8988T (cell line): ENCODE measurements at regions not wholly inside any gene's neighbourhood (a gene's known extent, or its start where the extent isn't known, plus 50 kb on each side); places are given as distances from the start of the nearest gene placed in this dataset.
"Not testable (repeated sequence)": the region's sequence is repeated elsewhere in the genome, so short reads cannot be mapped to it uniquely, and the experiment has no call there.

Source experiments
- DNase-seq: peaks from one replicate; pipeline ENCODE4 v3.0.0; 2011

DNA sequence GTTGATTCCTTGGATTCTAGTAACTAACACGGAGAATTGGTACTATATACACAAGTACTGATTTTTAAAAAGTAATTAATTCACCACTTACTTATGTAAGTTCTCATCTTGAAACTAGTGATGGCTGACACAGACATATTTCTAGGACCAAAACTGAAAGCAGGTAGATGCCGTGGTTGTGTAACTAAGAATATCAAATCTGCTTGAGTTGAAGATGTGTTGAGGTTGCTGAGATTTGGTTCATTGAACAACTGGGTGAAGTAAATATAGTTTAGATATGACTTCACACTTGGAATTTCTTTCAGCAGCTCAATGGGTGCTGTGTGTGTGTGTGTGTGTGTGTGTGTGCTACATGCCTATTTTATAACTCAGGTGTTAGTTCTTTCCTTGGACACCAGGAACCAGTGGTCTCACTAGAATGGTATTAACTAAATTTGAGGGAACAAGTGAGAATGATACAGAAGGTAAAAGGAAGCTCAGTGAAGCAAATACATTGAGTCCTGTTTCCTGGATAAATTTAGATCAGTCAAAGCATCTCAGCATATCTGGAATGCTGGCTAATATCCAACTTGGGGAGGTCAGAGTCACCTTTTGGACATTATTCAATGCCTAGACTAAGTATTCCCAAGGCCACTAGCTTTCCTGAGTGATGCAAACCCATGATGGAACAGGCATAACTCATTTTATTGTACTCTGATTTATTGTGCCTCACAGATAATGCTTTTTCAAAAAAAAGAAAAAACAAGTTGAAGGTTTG lies 110.7 kb upstream of the ZEB2 start:
- no peak for DNase-seq

DNA sequence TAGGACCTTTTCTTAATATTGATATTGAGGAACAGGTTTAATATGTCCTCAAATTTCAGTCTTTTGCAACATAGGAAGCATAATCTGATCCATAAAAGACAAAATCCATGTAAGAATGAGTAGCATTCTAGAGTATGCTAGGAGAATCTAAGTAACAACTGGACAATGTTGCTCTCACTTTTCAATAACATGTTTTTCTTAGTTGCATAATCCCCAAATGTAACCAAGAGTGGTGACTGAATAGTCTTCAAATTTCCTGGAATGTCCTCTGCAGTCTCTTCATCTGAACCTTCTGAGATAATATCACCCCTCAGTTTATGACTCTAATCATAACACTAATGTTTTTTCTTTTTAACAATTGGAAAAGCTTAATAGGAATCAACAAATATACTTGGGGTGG lies 110.0 kb upstream of the ZEB2 start:
- no peak for DNase-seq

DNA sequence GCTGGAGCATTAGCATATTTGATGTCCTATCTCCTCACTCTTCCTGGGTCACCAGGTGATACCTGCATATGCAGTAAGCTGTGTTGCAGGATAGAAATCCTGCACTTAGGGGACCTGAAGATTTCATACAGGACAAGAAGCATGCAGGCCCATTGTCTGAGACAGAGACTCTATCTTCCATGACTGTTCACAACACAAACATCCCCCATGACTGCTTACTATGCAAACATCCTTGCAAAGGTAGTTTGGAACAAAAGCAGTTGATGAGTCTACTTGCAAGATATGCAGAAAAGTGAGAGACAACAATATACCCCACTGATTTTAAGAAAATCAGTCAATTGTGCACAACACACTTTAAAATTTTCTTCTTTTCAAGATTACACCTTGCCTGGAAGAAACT lies 108.6 kb upstream of the ZEB2 start:
- no peak for DNase-seq

DNA sequence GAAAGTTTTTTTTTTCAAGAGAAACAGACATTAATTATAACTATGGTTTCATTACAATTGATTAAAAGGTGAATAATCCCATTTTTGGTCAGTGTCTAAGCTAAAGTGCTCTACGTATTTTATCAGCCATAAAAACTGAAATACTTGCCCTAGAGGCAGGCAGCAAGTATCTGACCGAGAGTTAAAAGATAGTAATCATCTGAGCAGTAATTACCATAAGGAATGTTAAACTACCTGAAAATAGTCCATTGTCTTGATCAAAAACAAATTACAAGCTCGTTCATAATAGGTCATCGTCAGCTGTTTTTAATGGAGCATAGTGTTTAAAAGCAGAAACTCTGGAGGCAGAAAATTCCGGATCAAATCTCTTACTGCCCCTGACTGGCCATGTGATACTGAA lies 105.7 kb upstream of the ZEB2 start:
- DNase-seq: no peak

DNA sequence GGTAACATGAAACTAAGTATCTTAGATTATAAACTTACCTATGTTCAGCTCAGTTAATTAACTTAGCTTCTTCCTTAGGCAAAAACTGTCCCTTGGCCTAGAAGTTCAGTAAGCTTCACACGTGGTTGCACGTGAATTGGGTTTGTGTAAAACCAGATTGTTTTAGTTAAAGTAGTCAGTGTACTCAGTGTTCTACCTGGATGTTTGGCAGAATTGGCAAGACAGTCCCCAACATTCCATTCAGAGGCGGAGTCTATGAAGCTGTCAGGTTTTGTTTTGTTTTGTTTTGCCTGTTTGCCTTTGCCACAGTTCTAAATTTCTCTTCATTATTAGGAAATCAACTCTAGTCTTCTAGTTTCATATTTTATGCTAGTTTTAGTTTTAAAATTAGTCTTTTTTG lies 105.3 kb upstream of the ZEB2 start:
- DNase-seq: no peak

DNA sequence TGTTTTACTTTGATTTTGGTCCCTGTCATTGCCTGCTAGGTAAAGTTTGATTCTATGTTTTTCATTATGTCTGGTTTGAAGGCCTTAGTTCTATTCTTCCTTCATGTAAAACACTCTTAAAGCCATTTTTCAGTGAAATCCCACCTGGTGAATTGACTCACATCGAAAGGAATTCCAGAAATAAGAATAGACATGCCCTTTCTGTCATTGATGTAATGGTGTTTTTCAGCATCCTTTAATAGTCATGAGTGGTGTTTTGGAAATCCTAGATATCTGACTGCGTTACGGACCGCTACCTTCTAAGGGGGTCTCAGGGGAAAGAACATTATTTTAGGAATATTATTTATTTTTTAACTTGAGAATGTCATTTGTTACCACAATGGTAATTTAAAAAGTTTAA lies 104.5 kb upstream of the ZEB2 start:
- no peak for DNase-seq

DNA sequence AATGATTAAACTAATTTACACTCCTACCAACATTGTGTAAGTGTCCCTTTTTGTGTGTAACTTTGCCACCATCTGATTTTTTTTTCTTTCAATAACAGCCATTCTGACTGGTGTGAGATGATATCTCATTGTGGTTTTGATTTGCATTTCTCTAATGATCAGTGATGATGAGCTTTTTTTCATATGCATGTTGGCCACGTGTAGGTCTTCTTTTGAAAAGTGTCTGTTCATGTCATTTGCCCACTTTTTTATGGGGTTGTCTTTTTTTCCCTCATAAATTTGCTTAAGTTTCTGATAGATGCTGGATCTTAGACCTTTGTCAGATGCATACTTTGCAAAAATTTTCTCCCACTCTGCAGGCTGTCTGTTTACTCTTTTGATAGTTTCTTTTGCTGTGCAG lies 102.5 kb upstream of the ZEB2 start:
- not testable (repeated sequence) for DNase-seq

DNA sequence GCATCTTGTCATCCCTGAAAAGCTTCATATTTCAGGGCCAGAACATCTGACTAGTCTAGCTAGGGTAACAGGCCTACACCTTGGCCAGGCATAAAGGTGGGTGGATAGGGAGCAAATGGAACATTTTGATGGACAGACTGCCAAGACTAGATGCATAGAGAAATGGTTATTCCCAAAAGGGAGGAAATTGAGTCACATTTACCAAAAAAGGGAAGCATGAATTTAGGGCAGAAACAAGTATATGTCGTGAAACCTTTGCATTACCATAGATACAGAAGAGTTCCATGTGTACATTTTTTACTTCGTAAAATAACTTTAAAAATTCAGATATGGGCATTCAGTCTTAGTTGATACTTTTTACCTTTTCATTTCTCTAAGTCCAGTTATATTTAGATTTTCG lies 101.3 kb upstream of the ZEB2 start:
- no peak for DNase-seq

DNA sequence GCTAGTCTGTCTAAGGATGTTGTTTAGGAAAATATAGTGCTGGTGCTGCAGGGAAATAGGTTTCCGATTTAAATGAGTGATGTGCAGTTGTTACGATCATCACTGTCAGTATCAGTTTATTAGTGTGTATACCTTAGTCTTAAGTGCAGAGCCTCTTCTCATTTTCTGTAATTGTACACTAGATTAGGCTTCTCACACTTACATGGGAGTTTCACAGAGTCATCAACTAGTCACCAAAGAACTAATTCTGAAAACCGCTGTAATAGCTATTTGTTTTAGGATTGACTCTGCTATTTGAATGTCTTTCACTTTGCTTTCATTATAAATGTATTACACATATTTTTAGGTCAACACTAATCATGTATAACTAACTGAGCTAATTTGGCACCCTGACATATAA lies 99.8 kb upstream of the ZEB2 start:
- no peak for DNase-seq

DNA sequence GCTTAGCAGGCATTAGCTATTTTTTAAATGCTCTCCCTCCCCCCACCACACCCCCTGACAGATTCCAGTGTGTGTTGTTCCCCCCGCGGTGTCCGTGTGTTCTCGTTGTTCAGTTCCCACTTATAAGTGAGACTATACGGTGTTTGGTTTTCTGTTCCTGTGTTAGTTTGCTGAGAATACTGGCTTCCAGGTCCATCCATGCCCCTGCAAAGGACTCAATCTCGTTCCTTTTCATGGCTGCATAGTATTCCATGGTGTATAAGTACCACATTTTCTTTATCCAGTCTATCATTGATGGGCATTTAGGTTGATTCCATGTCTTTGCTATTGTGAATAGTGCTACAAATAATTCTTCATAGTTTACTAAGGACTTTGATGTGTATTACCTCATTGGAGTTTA lies 97.3 kb upstream of the ZEB2 start:
- DNase-seq: not testable (repeated sequence)

DNA sequence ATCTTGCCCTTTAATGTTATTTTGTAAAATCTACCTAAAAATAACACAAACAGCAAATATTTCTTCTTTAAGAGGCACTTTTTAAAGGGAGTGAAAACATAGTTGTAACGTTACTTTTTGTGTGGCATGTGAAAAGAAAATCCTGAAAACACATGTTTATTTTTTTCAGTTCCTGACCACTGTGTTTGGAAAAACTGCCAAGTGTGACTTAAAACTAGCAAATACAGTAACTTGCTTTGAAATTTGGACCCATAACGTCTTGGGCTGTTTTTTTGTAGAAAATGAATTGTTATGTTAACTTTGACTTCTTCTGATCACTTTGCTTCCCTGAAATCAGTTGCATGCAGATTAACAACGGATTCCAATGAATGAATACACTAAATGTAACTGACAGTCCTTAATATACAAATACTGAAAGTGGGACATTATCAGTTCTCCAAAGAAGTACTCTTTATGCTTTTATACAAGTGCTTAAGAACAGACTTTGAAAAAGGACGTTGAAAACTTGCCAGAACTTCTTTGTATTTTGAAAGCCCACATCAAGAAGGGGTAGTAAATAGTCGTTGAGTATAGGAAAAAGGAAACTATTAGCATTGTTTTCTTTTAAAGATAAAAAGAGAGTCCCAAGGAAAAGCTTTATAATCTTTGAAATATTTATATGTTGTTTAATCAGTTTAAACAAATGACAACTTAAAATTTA lies 96.1 kb upstream of the ZEB2 start:
- no peak for DNase-seq

DNA sequence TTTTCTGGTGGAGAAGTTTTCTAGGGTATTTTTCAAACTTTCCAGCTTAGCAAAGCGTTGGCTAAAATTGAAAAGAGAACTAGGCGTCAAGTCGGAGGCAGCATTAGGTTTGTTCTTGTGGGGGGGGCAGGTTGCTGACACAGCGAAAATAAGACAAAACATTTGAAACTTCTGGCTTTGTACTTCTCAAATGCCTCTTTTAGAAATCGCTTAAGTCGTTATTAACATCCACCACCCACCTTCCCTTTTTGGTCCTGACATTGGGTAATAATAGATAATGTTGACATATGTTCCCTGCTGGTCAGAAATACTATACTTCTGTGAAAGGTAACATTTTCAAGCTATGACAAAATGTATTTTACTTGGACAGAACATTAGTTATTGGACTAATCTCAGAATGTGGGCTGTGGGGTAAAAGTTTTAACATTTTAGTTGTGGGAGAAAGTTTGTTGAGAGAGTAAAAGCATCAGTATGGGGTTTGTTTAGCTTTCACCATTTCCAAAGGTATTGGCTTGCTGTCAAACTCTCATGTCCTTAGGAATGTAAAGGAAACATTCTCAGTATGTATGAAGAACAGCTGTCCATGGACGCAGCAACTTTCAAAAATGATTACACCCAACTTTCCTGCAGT lies 88.1 kb upstream of the ZEB2 start:
- no peak for DNase-seq

DNA sequence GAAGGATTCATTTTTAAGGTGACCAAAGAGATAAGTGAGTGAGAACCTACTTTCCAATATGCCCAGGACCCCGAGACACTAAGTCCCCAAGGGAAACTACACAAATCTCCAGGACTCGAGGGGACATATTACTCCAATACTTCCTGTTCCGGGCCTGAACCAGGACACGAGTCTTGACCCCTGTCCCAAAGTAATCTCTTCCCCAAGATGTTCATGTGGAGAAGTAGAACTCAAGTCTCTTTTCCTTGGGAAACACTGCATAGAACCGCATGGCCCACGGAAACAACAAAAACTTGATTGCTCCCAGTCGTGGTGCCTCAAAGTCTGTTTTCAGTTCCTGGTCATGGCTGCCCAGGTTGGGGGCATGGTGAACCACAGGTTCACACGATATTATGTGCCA lies 87.2 kb upstream of the ZEB2 start:
- no peak for DNase-seq

DNA sequence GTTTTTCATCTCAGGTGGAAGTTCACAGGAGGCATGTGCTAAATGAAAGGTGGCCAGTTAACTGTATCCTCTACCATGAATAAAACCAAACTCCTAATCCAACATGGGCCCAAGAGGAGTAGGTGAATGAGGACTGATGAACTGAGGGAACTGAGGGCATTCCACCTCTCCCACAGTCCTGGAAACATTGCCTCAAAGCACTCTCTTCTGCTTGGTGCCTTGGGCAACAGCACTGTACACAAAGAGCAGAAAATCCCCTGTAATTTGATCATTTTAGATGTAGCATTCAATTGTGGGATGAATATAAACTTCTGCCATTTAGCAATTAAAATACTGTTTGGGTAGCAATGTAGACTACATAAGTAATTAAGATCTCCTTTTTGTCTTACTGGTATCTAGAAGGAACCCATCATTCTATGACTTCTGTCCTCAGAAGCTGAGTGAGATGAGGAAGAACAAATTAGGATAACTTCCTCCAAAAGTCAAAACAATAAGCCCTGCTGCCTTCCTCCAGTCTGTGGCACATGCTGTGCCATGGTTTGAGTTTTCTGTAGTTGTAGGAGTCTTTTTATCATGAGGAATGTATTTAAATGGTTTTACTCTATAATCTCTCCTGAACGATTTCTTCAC lies 86.7 kb upstream of the ZEB2 start:
- no peak for DNase-seq

DNA sequence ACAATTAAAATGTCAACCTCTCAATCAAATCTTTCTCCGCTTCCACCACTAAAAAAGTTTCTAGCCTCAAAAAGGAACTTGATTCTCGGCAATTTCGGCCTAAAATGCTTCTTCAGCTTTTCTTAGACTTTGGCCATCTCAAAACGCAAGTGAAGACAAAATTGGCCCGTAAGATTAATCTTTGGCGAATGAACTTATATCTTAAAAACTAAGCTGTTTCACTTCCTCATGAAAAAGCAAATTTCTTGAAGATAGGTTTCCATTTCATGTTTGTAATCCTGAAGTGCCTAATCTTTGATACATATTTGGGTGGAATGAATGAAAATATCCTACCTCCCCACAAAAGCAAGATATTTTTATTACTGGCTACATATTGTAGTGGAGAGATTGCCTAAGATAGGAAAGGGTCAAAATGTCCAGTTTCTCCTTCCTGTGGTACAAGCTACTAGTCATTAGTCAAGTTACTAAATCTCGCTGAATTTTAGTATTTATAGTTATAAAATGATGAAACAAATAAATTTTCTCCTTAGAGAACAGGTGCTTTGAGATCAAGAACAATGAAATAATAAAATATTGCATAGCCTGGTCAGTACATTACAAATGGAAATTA lies 85.4 kb upstream of the ZEB2 start:
- DNase-seq: no peak

DNA sequence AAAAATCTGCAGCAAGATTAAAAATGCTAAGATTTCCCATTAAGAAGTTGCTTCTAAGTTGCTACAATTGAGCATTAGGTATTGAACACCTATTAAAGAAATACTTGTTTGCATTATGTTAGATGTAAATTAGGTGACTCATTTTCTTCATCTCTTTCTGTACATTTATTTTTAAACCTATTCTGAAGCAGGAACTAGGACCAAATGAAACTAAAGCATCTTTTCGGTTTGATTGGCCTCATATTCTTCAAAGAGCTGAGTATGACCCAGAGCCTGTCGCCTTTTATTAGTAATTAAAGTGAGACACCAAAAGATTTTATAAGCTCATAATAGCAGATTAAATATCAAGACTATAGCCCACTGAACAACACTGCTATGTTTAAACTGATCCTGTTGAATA lies 83.4 kb upstream of the ZEB2 start:
- DNase-seq: no peak

DNA sequence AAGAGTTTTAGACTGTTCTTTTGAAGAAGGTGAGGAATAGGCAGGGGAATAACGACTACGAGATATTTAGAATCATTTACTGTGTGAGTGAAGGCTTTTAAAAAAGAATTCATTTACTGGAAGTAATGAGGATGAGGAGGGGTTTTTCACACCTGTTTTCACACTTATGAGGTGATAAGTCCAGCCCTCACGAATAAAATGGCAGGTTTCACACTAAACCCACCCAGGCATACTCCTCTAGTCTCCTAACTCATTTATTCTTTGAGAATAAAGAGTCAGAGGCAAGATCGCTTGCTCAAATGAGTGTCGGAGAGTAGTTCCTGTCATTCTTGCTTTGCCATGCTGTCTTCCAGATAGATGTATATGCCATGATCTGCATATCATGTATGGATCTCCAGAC lies 79.0 kb upstream of the ZEB2 start:
- no peak for DNase-seq

DNA sequence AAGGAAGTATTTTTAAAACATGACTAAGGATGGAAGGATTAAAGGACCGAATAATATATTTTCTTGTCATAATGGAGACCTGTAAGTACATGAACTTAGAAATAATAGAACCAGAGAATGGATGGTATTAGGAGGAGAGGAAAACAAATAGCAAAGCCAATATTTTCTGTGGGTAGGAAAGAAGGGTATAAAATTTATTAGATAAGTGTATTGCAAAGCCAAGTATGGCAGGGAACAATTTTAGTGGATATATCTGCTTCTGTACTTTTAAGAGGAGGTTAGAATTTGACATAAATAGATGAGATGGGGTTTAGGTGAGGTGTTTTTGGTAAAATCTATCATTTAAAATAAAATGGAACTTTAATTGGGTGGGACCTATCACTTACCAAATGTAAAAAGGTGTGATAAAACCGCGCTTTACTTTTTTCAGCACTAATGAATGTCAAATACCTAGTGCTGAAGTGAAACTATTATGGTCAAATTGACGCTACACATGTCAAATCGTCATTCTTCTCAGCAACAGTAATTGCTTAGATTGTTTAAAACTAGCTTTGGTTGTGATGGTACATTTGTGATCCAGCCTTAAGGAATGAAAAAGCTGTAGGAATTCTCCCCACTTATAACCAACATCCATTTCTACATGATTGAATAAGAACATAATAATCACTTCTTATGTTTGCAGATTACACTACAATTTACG lies 78.1 kb upstream of the ZEB2 start:
- DNase-seq: no peak

DNA sequence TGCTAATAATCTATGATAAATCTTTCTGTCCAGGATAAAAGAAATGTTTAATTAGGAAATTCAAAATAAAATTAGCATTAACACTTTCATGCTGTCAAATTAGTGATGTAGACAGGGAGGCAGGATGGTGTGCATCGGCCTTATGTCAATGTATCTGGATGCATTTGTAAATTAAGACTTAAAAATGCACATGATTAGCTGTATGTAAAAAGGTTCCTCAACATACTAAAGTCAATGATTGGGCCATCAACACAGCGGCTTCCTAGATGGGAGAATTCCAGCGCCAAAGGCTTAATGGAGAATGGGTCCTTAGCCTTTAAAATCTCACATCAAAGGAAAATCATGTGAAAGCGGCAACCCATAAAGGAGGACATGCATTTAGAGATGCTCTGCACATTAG lies 77.5 kb upstream of the ZEB2 start:
- no peak for DNase-seq

DNA sequence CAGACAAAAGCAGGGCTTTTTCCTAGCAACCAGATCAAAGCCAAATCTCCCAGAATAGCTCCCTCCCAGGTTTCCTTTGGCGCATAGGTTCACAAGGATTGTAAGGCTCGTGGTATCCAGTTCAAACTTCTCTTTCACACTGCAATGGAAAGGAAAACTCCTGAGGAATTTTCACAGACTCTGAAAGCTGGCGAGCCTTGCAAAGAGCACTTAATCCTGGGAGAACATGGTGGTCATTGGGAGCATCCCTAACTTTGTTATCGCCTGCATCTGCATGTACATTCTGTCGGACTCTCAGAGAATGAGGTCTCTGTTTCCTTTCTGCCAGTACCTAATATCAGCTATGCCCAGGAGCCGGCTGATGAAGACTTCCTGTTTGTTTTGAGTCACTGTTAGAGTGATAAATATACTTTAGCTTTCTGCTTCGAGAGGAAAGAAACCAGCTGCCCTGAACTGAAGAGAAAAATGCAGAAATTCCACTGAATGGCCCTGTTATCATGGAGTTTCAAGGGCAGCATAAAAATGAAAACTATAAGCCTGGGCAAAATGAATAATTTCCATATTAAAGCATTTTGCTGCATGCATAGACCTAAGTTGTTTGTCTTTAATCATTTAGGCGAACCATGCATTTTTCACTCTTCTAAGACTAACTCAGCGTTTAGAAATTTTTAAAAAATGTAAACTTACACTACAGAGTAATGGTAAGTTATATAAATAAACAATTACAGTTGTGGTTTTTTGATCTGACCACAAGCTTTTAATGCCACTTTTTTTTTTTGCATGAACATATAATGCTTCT lies 76.4 kb upstream of the ZEB2 start:
- no peak for DNase-seq

DNA sequence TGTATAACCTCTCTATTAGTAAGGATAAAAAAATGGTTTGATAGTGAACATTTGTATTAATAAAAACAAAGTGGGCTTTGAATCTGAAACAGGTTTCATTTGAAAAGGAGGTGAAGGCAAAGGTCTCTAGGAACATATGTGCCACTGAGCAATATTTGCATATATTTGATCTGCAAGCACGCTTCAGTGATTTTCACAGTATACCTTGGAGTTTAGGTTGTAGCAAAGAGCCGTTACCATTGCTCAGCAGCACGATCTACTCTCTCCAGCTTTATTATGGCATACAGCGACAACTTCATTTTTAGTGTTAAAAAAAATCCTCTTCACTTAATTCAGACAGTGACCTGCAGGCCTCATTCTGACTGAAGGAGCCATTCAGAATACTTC lies 75.8 kb upstream of the ZEB2 start:
- no peak for DNase-seq

DNA sequence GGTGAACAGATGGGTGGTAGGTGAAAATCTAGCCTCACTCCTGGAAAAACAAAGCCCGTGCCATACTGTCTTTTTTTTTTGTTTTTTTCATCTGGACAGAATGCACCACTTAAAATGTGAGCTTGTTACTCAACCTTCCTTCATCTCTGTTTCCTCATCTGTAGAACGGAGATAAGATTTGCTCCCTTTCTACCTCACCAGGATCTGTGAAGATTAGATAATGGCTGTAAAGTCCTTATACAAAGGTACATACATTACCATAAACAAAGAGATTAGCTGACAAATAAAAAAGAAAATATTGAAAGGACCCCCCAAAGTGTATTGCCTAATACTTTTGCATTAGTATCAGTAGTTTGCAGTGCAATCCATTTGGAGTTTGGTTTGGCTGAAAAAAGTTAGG lies 75.4 kb upstream of the ZEB2 start:
- no peak for DNase-seq
